Activated CD4-positive, alpha-beta T cell treated with anti-CD3 and anti-CD28 coated beads, Interleukin-2, Interleukin-6, amounts not matched to agents 100 ng/mL and 50 ng/mL, durations not matched to agents 16 hours and 8 hours (primary cell): ENCODE measurements at regions not wholly inside any gene's neighbourhood (a gene's known extent, or its start where the extent isn't known, plus 50 kb on each side); places are given as distances from the start of the nearest gene placed in this dataset.
"Not testable (repeated sequence)": the region's sequence is repeated elsewhere in the genome, so short reads cannot be mapped to it uniquely, and the experiment has no call there.

Experiments
- DNase-seq: peaks from one replicate; pipeline ENCODE4 v3.0.0-alpha.2; 2020

GRCh38 chr11:69869311-69869939, 50.2 kb upstream of the FGF3 start:
- DNase-seq, result no peak

DNA sequence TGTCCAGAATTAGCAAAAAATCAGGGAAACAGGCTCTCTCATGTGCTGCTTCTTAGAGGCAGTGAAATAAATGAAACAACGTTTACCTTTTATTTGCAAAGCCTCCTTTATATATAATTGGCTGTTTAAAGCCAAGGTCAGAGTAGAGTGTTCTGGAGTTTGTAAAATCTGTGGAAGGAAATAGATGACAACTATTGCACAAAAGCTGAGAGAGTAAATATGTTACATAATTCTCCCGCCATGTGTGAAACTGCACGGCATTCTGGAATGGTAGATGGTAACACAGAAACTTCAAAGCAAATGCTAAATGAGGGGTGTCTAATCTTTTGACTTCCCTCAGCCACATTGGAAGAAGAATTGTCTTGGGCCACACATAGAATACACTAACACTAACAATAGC, 51.5 kb upstream of the FGF3 start:
- DNase-seq, result no peak

DNA sequence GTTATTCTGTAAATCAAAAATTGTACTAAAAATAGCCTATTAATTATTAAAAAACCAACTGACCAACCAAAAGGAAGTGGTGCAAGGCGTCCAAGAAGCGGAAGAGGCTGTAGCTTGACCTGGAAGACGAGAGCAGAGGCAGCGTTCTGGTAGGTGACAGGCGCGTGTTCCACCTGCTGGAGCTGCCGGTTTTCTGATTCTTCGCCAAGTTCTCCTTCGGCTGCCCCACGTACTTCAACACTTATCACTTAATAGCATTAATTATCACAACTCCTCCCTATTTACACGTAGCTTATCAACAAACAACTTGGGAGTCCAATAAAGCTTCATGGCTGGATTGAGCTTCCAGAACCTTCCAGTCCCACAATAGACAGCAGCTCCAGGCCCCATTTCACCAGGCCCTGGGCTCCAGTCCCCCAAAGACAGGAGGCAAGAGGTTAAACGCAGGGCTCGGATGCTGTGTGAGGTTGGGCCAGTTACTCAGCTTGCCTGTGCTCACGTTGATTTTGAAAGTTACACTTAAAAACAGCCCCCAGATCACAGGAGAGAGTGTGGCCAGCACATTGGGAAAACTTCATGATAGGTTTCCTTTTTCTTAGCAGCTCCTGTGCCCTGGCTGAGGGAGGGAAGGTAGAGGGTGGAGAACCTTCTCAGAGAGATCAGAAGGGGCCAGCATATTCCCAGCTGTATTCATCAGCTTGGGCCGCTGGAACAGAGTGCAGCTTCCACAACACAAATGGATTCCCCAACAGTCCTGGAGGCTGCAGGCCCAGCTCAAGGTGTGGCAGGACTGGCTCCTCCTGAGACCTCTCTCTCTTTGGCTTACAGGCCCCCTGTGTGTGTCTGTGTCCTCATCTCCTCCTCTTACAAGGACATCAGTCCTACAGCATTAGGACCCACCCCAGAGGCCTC, 54.2 kb upstream of the FGF3 start:
- no peak for DNase-seq

DNA sequence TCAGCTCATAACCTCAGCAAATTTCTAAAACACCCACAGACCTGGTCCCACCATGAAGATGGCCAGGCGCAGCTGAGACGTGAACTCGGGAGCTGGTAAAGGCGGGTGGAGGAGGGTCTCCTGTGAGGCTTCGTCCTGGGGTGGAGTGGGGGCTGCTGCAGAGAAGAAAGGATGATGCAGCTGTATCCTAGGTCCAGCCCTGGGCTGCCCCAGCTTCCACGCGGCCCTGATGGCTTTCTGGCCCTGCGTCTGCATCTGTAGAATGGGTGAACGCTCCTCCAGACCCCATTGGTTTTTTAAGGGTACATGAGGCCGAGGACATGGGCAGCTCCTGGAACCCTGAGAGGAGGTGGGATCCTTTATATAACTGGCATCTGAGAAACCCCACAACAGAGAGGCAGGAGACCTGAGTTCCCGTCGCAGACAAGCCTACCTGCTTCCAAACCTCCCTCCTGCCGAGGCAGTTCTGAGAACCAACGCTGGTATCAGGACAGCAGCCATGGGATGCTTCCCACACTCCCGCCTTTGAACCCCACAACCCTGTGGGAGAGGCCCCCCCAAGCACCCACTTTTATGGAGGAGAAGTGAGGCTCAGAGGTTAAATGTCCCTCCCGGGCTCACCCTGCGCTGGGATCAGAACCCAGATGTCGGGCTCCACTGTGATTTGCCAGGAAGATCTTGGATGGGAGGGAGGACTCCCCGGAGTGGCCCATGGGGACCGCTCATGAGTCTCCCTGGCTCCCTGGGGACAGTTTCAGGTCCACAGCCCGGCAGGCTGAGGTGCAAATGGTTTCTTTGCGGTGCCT, 55.2 kb upstream of the FGF3 start:
- DNase-seq, result no peak

DNA sequence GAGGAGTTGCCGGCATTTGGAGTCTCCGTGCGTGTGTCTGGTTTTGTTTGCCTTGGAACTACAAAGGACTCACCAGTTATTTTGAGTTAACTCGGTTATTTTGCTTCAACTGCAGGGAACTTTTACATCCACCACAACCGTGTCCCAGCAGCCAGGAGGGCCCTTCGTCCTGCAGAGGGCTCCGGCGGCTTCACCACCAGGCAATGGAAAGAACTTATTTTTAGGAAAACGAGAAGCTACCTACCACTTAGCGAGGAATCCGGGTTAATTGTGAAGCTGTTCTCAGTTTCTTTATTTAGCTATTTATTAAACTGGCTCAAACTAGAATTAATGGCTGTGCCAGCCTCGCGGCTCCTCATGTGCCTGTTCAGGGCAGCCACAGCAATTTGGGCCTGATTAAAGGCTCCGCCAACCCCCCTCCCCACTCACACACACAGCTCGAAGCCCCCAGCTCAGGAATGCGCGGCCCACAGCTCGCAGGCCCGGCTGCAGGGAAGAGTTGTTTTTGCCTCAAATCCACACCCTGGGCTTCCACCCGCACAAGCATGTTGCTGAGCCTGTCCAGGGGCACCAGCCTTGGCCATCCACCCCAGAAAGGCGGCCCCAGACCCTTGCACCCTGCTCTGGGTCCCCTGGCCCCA, 55.9 kb upstream of the FGF3 start:
- DNase-seq, result no peak

DNA sequence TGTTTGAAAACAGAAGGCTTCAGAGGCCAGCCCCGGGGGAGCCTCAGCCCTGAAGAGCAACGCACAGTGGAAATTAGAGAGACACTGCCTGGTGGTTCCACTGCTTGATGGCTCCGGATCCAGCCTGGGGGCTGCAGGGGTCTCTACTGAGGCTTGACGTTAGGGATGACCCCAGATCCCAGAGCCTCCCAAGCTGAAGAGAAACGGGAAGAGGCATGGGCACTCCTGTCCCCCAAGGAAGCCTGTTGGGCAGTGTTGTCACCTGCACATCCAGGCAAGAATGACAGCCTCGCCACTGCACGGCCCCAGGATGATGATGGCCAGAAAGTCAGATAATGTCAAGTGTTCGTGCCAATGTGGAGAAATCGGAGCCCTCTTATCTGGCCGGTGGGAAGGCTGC, 56.8 kb upstream of the FGF3 start:
- no peak for DNase-seq

- no peak for DNase-seq
Measured at GRCh38 chr11:69877235-69877634, 58.0 kb upstream of the FGF3 start.

GRCh38 chr11:69877704-69878103, 58.5 kb upstream of the FGF3 start:
- DNase-seq, result not testable (repeated sequence)

GRCh38 chr11:69878144-69878883, 59.1 kb upstream of the FGF3 start:
- DNase-seq, result no peak

DNA sequence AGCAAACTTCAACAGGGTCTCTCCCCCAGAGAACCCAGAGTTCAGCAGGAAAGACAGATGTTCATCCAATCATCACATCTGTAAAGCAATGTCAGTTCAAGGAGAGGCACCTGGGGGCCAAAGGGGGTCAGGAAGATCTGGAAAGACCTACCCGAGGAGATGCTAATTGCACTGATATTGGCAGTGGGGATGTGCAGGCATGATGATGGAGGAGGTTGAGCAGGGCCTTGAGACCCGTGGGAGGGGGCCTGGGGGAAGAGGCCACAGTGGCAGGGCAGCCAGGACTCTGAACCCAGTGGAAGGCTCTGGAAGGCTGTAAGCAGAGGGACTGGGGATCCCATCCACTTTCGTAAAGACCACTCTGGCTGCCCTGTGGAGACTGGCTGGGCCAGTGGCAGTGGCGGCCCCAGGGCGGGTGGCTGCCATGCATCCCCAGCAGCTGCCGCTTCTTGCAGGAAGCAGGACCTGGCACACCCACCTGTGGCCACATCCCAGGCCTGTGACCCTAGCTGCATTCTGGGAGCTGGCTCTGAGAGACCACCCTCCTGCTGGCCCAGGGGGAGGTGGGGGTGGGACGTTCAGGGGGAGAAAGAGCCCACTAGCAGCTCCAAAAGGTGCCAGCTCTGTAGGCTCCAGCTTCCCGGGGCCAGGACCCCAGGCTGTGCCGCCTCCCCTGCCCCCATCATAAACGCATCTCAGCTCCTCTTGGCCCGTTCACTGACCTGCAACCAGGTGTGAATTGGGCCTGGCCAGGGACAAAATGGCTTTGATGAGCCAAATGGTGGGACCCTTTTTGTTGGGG, 59.9 kb upstream of the FGF3 start:
- no peak for DNase-seq

DNA sequence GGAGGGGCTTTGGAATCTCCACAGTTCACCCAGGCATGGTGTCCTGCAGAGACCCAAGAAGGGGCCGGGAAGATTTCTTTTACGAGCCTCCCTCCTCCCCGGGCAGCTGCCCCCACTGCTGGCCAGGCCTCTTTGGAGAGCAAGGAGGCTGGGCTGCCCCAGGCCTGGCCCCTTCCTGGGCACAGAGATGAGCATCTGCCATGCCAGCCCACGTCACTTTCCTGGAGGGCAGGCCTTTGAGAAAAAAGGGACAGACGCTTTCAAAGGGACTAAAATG, 60.5 kb upstream of the FGF3 start:
- no peak for DNase-seq

- no peak for DNase-seq
Measured at GRCh38 chr11:69880041-69880825, 61.0 kb upstream of the FGF3 start.

- no peak for DNase-seq
Measured at GRCh38 chr11:69880826-69881445, 61.7 kb upstream of the FGF3 start.

DNA sequence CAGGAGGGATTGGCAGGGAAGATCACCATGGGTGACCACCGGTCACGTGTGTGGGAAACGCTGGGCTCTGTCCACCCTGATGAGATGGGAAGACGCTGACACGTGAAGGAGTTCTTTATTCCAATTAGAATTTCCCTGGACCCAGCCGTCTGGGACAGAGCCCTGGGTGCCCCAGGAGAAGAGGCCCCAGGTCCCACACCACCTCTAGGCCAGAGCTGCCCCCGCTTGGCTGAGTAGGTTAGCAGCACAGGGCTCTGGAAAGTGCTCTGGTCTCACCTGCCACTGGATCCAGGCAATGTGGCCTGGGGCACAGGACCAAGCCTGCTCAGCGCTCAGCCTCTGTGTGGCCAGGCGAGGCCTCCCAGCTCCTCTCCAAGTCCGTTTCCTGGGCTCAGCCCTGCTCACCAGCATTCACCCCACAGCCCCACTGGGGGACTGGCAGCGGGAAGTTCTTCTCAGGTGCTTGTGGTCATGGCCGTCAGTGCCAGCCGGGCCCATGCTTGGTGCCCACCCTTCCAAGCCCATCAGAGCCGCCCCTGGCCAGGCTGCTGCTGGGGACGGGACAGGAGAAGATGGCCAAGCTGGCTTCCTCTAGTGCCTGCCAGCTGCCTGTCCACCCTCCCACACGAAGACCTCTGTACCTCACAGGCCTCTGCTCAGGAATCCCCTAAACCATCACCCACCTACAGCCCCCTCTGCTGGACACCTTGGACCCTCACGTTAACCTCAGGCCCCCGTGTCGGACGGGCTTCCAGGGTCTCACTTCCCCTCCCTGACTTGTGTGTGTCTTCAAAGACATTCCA, 62.5 kb upstream of the FGF3 start:
- no peak for DNase-seq

GRCh38 chr11:69882270-69882608, 63.0 kb upstream of the FGF3 start:
- no peak for DNase-seq

GRCh38 chr11:69883292-69884255, 64.4 kb upstream of the FGF3 start:
- DNase-seq, result no peak

DNA sequence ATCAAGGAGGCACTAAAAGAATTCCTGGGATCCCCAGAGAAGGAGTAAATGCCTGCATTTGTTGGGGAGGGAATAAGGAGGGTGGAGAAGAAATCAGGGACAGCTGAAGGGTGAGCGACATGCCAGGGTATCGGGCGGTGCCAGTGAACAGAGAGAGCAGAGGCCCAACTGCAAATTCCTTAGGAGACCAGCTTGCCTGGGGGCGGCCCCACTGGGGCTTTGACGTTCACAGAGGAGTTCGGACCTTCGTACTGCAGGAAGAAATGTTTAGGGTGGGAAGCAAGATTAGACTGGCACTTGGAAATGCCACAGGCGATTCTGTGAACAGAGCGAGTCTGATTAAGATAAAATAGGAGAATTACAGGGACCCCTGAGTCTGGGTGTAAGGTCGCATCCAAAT, 65.1 kb upstream of the FGF3 start:
- no peak for DNase-seq

DNA sequence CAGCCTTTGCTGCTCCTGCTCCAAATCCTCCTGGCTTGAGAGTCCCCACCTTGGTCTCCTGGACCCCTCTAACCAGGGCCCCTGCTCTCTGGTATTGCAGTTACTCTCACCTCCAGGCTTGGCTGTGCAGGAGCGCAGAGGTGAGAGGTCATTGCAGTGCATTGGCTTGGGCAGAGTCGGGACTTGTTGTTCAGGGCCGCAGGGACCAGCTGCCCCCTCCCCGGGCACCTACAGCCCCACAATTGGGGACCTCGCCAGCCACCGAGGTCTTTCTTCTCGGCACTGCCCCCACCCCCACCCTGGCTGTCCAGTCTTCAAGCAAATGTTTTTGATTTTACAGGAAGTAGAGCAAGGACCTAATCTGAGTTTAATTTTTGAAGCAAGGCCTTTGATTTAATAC, 65.5 kb upstream of the FGF3 start:
- DNase-seq, result no peak

- DNase-seq, result no peak
Measured at GRCh38 chr11:69887330-69887729, 68.1 kb upstream of the FGF3 start.
